Glomerular visceral epithelial cell (primary cell): ENCODE measurements at regions not wholly inside any gene's neighbourhood (a gene's known extent, or its start where the extent isn't known, plus 50 kb on each side); places are given as distances from the start of the nearest gene placed in this dataset.

Experiments
- DNase-seq: peaks from one replicate; pipeline ENCODE4 v3.0.0-alpha.2; 2016; ENCODE audit errors: extremely low spot score

DNA sequence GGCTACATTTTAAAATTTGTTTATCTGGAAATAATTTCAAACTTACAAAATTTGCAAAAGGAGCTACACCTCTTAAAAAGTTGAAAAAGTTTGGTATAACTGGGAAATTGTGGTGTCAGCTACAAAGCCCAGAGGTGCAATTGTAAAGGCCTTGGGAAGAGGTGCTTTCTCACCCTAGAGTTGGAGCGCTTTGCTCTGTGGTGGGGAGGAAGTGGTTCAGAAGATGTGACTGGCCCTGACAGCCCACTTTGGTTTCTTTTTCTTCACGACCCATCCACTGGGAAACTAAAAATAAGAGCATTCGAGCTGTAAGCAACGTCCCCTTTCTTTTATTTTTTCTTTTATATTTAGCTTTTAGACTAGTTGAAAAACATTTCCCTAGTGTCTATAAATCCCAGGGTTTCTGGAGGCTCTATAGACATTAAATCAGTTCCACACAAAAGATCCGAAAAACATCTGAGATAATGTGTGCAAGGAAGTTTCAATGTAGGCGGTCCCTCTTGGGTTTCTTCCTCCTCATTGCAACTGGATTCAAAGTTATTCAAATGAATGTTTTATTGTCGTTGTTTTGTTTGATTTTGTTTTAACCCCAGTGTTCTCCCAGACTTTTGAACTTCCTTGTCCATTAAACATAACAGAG is 397.8 kb downstream of the KIF16B start:
- DNase-seq, result no peak

DNA sequence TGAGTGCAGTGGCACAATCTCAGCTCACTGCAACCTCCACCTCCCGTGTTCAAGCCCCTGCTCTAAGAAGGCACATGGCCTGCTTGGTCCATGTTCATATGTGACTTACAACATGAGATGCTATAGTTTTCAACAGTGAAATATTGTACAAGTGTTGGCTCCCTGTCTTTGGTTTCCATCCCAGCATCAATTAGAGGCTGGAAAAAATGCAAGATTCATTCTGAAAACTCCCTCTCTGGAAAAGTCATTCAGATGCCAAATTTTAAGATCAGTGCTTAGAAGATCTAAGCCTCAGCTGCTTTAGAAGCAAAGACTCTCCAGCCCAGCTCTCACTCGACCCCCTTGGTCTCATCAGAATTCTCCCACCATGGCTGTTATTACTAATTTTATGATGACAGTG is 398.9 kb downstream of the KIF16B start:
- no peak for DNase-seq

DNA sequence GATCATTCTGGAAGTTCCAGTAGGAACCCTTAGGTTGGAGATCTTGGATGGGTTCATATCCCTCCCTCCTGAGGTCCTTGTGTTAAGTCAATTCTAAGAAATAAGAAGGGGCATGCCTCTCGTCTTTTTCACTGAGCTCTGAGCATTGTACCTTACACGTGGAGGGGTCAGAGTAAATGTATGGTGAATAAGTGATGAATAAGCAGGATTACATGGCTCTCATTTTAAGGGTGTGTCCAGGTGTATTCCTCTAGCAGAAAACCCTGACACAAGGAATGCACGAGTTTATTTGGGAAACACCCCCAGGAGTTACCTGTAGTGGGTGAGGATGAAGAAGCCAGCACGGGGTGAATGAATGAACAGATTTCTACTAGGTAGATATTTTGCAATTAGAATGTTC is 400.2 kb downstream of the KIF16B start:
- no peak for DNase-seq

DNA sequence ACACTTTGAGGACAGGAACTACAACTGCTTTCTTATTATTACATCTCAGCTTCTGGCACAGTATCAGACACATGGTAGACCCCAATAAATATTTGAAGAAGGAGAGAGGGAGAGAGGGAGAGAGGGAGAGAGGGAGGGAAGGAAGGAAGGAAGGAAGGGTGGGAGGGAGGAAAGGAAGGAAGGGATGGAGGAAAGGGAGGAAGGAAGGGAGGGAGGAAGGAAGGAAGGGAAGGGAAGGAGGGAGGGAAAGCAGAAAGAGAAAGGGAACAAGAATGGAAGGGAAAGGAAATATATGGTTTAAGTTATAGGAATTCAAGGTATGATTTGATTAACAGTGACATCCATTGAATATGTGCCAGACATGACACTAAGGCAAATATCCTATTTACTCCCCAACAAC is 402.1 kb downstream of the KIF16B start:
- no peak for DNase-seq

DNA sequence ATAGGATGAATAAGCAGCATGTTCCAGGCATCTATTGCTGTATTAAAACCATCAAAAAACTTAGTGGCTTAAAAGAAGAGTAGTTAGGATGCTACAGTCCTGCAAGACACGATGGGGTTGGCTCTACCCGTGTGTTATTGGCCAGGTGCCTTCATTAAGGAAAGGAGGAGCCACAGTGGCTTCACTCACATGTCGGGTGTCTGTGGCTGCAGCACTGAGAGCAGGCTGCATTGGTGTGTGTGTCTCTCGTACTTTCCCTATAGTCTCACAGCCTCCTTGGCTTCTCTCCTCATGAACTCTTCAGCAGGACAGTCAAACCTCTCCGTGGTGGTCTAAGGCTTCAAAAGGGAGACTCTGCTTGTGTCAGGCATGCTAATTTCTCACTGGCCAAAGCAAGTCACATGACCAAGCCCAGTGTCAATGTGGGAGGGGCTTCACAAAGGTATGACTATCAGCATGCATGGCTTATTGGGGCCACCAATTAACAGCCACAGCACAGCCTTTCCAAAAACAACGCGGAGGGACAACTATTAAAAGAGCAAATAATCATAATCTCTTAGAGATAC is 402.8 kb downstream of the KIF16B start:
- DNase-seq, result no peak

DNA sequence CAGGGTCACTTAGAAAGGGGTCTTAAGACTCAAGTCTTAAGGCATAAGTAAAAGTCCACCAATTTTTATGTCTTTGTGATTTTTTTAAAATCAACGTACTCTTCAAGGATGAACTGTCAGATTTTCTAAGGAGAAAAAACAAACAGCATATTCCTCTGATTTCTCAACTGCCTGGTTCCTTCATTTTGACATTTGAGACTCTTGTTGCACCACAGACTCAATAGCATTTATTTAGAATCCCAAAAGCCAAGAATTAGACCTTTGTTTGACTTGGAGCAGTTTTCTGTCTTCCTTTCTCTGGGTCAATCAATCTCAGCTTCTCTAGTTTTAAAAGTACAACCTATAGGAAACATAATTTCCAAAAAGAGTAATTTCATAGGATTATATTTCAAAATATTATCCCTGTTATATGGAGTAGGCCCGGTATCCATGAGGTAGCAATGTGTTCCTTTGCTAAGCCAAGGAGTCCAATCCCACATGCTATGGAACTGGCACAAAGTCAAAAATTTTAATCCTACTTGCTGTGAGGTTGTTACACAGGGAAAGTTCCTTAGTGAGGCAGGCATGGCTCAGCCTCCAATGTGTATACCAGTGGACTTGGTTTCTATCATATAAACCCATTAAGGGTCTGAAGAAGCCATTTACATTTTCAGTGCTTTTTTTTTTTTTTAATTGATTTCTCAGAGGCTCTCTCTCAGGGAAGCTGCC is 405.7 kb downstream of the KIF16B start:
- no peak for DNase-seq

DNA sequence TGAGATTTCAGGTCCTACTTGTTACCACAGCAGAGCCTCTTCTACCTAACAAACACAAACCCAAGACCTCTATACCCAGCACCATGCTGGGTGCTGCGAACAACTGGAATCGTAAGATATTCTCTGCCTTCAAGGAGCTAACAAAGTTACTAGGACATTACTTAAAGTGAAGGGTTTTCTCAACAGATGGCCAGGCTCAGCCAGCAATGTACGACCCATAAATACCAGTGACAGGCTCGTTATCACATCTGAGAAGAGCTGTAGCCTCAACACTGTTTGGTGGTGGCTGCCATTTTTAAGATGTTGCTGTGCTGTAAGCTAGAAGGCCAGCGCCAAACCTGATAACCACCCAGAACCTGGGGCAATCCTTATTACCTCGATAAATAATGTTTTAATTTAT is 406.5 kb downstream of the KIF16B start:
- no peak for DNase-seq

DNA sequence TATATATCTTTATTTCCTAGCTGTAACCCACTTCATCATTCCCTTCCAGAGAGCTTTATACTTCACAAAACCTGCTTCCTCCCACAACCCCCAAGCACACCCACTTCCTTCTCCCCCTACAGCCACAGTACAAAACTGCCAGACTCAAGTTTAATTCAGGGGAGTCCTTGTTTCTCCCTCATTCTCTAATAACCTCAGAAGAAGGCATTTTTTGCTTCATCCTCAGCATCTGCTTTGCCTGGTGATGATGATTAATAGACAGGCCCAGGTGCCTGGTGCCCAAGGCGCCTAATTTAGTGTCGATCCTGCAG is 414.3 kb downstream of the KIF16B start:
- no peak for DNase-seq

DNA sequence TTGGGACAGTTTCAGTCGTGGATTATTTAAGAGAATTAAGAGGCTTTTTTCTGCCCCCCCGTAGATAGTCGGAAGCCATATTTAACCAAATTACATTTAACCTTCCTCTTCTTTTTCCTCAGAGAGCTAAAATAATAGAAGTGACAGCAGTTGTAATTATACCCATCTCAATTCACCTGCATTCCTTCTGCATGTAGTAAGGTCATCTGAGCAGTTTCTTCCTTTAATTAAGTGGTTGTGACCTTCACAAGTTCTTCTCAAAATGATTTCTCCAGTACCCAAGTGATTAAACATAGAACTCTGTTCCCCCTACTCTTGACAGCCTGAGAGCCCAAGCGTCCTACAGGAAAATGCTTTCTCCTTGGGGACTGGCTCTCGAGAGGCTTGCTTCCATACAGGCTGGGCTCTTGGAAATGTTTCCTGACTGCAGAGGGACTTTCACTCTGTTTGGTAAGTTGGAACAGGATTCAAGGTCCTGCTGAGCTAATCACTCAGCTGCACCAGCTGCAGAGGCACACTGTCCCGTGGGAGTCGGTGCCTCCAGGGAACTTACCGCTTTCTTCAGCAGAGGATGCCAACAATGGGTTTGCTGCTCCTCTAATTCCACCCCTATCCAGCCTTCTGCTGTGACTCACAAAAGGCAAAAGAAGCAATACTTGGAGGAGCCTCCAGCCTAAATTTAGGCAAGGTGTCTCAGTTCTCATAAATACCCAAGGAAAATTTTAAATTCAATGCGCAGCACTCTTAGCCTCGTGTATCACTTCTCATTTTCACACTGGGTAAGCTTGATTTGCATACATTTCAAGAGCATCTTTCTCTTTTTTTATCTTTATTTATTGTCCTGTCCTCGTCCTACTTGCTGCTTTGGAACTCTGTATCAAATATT is 414.9 kb downstream of the KIF16B start:
- DNase-seq, result no peak

DNA sequence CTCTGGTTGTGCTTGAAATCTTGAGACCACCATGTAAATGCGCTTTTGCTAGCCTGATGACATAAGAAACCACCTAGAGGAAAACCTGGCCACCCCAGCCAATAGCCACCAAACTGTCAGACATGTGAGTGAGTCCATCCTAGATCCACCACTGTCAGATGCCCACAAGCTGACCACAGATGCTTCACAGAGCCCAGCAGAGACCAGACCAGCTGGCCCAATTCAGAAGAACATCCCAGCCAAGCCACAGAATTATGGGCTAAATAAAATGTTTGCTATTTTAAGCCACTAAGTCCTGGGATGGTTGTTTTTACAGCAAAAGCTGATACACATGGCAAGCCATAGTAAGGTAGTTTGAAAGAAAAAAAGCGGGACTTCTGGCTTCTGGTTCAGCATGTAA is 425.3 kb downstream of the KIF16B start:
- DNase-seq, result no peak

DNA sequence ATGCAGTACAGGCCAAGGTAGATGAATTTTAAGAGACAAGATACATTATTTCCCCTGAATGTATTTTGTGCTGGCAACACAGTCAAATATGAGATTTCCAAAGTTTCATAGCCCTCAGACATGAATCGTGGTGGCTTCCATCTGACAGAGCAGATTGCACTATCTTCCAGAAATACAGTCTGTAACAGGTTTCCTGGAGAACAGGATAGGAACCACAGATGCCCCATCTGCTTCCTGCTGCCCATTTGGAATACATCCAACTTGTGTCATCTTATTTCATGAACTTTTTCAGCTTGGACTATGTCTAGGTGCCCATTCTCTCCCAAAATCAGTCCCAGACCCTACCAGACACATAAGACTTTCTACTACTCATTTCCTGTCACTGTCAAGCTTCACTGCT is 426.0 kb downstream of the KIF16B start:
- no peak for DNase-seq

DNA sequence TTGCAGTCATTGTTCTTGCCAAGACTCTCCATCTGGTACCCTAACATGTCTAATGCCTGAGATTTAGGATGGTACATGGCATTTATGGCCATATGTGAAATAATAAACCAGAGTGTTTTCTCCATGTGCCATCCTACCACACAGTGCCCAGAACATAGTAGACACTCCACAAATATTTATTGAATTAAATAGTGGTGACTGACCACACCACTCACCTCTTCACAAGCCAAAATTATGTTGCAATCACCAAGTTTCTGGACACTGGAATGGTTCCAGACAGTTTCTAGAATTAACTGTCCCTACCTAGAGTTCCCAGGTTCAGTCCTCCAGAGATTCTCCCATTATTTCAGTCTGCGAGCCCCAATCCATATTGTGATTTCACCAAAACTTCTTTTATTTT is 427.3 kb downstream of the KIF16B start:
- DNase-seq, result no peak

DNA sequence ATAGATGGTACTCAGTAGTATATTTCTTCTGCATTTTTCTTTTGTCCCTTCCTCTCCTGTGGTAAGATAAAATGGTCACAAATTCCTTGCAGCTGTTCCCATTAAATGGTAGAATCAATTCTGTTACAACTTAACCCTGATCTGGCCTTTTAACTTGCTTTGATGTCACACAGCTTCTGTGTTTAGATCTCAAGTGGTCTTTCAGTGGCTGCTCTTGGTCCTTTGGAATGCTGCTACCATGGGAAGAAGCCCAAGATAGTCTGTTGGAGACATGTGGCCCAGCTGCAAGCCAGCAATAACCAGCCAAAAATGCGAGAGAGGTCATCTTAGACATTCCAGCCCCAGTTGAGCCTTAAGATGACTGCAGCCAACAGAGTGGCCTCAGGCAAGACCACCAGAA is 429.7 kb downstream of the KIF16B start:
- DNase-seq, result no peak

DNA sequence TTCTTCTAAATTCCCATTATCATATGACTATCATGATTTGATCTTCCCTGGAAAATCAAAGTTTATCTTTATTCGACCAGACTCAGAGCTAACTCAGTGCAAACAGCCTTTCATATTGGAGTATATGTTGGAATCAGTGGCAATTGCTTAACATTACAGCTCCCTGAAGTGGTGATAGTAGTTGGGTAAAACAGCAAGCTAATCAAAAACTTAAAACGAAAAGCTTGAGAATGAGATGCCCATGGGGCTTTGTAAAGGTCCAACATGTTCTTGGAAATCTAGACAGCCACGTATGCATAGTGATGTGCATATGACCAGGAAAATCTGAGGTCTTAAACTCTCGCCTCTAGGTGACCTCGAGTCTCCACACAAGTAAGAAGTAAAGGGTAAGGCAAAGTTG is 437.6 kb downstream of the KIF16B start:
- DNase-seq, result no peak

DNA sequence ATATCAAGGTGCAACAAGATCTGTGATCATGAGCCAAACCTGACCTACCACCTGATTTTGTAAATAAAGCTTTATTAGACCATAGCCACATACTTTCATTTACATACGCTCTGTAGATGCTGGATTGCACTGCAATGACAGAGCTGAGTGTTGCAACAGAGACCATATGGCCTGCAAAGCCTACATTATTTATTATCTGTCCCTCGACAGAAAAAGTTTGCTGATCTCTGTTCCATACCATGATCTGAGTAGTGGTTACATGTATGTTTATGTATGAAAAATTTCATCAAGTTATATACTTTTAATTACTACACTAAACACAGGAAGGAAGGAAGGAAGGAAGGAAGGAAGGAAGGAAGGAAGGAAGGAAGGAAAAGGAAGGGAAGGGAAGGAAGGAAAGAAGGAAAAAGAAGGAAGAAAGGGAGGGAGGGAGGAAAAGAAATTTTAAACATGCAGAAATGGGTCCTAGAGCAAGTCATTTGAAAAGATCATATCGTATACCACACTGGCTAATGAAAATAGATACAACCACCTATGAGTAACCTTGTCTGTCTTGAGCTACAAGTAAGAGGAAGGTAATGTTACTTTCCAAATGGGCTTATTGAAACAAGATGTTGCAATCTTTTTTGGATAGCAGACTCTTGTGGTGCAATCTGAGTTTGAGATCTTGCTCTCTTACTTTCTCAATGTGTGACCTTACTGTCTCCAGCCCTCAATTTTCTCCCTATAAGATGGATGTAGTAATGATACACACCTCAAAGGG is 441.0 kb downstream of the KIF16B start:
- no peak for DNase-seq

DNA sequence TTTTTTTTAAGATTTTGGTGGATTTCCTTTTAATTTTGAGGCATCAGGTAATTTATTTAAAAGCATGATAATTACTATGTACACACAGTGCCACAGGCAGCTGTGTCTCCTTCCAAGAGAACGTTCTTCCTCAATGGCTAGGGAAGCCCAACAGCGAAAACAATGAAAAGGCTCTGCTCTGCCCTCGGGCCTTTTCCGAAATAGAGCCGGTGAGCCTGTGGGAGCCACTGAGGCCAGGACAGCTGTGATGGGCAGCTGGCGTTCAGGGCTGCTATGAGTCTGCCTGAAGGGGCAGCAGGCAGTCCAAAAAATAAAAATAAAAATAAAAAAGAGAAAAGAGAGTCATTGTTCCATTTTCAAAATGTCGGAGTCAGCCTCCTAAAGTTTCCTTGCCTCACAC is 443.8 kb downstream of the KIF16B start:
- no peak for DNase-seq

DNA sequence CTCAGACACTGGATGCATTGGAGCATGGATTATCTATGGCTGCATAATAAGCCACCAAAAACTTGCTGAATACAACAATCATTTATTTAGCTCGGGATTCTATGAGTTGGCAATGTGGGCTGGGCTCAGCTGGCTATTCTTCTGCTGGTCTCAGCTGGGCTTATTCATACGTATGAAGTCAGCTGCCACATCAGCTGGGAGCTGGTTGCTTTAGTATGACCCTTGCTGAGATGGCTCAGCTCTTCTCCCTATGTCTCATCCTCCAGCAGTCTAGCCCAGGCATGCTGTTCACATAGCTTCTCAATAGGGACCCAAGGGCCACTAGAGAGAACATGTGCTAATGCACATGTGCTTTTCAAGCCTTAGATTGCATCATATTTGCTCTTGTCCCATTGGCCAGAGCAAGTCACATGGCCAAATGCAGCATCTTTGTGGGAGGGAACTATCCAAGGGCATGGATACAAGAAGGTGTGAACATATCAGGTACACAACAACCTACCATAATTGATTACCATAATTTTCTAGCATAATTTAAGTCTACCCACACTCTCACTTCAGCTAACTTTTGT is 444.6 kb downstream of the KIF16B start:
- DNase-seq, result no peak

DNA sequence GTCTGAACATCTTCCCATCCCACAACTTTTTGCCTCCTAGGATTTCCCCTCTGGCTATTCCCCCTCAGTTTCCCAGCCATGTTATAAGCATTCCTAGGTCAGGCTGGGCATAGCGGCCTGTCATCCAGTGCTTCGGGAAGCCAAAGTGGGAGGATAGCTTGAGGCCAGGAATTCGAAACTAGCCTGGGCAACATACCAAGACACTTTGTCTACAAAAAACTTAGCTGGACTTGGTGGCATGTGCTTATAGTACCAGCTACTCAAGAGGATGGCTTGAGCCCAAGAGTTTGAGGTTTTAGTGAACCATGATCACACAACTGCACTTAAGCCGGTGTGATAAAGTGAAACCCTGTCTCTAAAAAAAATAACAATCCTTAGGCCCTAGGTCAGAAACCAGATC is 447.4 kb downstream of the KIF16B start:
- DNase-seq, result no peak

DNA sequence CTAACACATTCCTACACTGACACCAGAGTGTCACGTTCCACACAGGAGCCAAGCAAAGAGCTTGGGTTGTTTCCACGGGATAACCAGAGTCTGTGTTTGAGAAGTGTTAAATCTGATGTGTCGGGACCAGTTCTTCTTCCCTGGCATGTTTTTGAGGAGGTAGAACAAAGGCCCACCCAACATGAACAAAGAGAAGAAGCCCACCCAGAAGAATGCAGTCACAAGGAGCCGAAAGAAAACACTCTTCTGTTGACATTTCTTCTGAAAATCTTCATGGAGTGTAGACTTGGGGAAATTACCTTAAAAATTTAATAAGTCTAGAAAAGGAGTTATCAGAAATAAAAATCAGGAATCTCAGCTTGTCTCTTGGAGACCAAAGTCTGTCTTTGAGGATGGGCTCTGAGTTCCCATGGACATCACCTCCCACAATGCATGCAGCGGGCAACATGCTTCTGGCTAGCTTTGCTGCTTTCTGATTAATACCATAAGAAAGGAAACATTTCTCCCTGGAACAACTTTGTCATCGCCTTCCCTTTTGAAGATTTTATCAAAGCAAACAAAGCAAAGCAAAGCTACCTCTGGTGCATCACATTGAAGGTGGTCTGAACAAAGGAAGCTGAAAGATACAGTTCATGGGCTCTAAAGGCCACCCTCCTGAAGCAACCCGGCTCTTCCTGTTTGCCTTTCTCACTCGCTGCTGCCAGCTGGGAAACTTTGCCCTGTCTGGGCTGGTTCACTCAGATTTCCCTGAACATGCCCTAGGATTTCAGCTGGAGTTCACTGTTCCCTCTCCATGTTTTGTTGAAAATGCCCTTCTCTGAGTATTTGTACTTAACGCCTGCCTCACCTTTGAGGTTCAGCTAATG is 448.1 kb downstream of the KIF16B start:
- DNase-seq, result no peak

DNA sequence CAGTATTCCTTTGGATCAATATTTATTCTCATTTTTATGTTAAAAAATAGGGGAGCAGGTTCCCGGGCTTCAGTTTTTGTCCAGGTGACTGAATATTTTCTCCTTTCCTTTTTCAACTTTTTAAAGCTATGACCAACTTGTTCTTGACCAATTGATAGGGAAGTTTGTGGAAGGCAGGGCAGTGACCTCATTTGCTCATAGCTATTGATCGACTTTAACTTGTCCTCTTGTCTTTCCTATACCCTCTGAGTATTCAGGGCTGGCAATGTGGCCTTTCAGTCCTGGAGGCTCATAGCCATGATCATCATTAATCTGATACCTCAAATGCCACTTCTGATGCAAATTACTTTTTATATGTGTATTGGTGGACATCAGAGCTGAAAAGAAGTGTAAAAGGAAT is 448.8 kb downstream of the KIF16B start:
- no peak for DNase-seq

DNA sequence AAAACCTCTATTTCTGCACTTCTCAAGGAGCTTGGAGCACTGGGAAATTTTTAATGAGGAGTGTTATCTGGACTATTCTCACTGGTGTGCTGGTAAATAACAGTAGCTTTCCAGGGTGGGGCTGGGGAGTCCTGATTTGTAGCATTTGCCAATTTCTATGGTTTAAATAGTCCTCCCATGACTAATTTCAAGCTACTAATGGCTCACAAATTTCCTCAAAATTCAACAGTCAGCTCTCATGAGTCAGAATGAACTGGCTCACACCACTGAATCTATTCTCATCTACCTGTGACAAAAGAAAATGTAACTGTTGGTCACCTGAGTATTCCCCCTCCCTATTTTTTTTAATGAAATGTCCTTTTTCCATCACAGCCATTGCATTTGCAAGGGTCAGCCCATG is 449.6 kb downstream of the KIF16B start:
- DNase-seq, result no peak
